HG03095 (cell line): ENCODE measurements at regions not wholly inside any gene's neighbourhood (a gene's known extent, or its start where the extent isn't known, plus 50 kb on each side); places are given as distances from the start of the nearest gene placed in this dataset.

Source experiments
- ATAC-seq: cut with Tn5 transposase; IDR thresholded peaks from one replicate; pipeline ENCODE4 v1.9.1; 2021; ENCODE audit warnings: moderate library complexity; ENCODE audit not compliant: unreplicated experiment

GRCh38 chr6:156725712-156726111 is 51.5 kb upstream of the ARID1B start:
- ATAC-seq: no peak

GRCh38 chr6:156720691-156721685 is 56.2 kb upstream of the ARID1B start:
- ATAC-seq: peak; percentile 56

DNA sequence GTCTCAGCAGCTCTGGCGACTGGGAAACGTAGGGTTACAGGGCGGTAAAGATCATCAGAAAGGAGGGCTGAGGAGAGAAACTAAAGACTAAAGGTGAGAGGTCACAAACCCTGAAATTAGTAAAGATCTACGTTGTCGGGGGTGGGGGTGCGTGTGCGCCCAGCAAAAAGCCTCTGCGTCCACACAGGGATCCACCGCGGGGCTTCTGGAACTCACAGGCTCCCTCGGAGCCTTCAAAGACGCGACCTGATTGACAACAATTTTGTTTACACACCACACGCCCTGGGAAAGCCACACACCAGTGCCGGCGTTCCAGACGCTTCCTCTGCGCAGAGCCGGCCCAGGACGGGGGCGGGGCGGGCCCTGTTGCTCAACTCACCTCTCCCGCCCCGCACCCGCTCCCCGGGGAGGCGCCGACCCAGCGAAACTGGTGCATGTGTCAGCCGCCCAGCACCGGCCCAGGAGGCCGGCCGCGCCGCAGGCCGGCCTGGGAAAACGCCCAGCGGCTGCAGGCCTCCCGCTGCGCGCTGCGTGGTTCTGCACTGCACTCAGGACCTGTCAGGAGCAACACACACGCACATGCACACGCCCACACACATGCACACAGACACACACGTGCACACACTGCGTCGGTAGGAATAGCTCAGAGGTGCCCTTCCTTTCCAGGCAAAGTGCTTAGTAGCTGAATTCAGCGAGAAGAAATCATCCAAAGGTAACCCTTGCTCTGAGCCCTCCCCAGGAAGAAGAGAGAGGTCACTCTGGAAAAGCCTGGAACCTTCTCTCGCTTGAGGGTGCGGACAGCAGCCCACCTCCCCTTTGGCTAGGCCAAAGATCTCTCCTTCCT is 57.2 kb upstream of the ARID1B start:
- ATAC-seq: peak; percentile 78

GRCh38 chr6:156719395-156719719 is 57.8 kb upstream of the ARID1B start:
- no peak for ATAC-seq

GRCh38 chr6:156718647-156719394 is 58.4 kb upstream of the ARID1B start:
- no peak for ATAC-seq

DNA sequence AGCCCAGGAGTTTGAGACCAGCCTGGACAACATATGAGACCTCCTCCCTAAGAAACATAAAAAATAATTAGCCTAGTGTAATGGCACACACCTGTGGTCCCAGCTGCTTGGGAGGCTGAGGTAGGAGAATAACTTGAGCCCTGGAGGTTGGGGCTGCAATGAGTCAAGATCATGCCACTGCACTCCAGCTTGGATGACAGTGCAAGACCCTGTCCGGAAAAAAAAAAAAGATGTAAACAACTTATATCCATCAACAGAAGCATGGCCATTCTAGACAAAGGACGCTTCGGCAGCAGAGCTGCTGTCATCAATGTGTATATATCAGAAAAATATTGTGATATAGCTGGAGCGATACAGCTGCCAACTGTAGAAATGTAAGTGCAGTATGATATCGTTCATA is 59.6 kb upstream of the ARID1B start:
- no peak for ATAC-seq

DNA sequence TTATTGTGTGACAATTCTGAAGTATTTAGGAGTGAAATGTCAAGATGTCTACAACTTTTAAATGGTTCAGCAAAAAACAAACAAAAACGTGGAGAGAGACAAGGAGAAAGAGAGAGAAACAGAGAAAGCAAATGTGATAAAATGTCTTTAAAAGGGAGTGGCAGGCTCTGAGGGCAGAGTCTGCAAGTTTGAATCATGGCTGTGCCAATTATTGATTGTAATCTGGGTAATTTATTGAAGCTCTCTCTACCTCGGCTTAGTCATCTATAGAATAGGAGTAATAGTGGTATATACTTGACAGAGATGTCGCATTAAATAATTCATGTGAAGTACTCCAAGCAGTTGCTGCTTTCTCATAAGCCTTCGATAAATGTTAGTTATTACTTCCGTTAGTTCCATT is 61.3 kb upstream of the ARID1B start:
- ATAC-seq: no peak

- ATAC-seq: no peak
Measured at GRCh38 chr6:156713548-156713947, 63.6 kb upstream of the ARID1B start.

DNA sequence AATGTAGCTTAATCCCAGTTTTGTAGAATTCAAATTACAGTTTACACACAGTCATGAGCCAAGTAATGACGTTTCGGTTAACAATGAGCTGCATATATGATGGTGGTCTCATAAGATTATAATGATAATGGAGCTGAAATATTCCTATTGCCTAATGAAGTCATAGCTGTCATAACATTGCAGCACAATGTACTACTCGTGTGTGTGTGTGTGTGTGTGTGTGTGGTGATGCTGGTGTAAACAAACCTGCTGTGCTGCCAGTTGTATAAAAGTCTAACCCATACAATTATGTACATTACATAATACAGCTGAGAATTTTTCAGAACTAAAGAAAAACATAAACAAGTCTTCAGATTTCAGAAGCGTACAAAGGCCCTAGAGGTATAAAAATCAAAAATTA is 66.7 kb upstream of the ARID1B start:
- no peak for ATAC-seq

- no peak for ATAC-seq
Measured at GRCh38 chr6:156707818-156708217, 69.4 kb upstream of the ARID1B start.

DNA sequence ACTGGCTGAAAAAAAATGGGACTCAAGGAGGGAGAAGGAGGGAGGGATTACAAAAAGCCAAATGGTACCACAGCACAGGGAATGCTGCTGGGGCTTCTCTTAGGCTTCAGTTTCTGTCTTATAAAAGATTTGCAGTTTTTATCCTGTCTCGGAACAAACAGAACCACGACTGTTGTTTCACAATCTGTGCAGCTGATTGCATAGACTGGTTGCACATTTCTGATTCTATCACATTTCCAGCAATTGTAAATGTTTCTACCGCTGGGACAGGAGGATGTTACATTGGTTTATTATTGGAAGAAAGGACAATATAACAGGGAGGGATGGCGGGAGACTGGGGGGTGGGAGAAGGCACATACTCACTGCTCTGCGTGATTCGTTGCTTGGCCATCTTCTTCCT is 73.5 kb upstream of the ARID1B start:
- ATAC-seq: no peak

GRCh38 chr6:156701966-156702365 is 75.2 kb upstream of the ARID1B start:
- no peak for ATAC-seq

- no peak for ATAC-seq
Measured at GRCh38 chr6:156700440-156701057, 76.6 kb upstream of the ARID1B start.

DNA sequence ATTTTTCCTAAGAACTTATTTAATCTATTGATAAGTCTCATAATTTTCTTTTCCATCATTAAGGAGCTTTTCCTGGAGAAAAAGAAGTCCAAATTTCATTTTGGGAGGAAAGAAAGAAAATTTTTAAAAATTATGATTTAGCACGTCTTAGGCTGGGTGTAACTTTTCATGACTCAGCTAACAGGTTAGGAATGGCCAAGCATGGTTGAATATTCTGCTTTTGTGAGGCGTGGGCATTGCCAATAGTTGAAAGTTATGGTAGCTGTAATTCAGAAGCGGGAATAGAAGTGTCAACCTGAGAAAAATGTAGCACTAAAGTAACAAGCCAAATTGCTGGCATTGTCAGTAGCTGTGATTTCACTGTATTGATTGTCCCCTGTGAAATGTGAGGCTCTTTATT is 77.2 kb upstream of the ARID1B start:
- ATAC-seq: no peak

GRCh38 chr6:156699017-156699421 is 78.2 kb upstream of the ARID1B start:
- ATAC-seq: peak; percentile 31

- peak; percentile 74 for ATAC-seq
Measured at GRCh38 chr6:156698239-156699016, 78.8 kb upstream of the ARID1B start.

- peak; percentile 33 for ATAC-seq
Measured at GRCh38 chr6:156697225-156697830, 79.8 kb upstream of the ARID1B start.

DNA sequence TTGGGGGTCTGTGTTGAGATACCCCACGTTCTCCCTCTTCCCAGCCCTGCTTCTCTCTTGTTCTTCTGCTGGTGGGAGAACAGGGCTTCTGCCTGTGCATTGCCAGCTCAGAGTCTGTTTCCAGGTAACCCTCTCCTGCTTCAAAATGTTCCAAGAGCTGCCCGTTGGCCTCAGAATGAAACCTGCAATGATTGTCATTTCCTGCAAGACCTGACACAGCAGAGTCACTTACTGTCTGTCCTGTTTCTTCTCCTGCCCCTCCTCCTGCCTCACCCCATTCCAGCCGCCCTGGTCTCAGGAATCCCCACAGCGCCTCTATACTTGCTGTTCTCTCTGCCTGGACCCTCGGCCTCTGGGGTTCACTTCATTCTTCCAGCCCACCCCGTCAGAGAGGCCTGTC is 81.4 kb upstream of the ARID1B start:
- no peak for ATAC-seq

- ATAC-seq: no peak
Measured at GRCh38 chr6:156694679-156695078, 82.5 kb upstream of the ARID1B start.

GRCh38 chr6:156691018-156691417 is 86.2 kb upstream of the ARID1B start:
- ATAC-seq: peak; percentile 66
